GM19395 (cell line): ENCODE measurements at regions not wholly inside any gene's neighbourhood (a gene's known extent, or its start where the extent isn't known, plus 50 kb on each side); places are given as distances from the start of the nearest gene placed in this dataset.

Experiments used
- ATAC-seq: cut with Tn5 transposase; IDR thresholded peaks from one replicate; pipeline ENCODE4 v1.9.1; 2021; ENCODE audit warnings: mild to moderate bottlenecking, moderate library complexity; ENCODE audit not compliant: unreplicated experiment

DNA sequence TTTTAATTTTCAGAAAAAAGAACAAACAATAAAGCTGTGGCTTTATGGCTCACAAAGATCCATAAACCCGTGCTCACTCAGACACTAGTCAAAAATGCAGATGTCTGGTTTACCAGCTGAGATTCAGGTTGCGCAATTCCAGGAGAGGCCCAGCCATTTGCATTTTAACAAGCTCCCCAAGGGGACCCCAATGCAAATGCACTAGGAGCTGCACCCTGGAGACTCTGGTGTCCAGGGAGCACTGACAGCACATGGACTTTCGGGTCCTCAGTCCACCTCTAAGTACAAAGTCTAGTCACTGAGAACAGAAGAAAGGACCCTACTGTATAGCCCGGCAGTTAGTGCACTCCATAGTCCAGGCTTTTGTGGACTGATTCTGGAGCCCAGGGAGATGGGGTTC lies 326.3 kb downstream of the MAF start:
- no peak for ATAC-seq

GRCh38 chr16:79272141-79272577 lies 328.4 kb downstream of the MAF start:
- ATAC-seq, result no peak

DNA sequence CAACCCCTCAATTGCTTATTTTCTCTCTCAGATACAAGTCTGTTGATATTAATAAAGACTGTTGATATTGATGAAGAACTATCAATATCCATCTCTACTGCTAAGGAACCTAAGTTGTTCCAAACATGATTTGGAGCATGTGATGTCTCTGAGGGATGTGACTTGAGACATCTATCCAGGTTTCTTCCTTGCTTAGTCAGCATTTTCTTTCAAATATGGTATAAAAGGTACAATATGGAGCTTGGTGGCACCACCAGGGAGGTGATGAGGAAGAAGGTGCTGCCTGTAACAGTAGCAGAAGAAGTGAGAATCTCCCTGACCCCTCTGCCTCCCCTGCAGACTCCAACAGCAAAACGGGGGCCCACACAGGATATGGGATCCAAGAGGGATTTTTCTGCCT lies 329.0 kb downstream of the MAF start:
- ATAC-seq, result no peak

DNA sequence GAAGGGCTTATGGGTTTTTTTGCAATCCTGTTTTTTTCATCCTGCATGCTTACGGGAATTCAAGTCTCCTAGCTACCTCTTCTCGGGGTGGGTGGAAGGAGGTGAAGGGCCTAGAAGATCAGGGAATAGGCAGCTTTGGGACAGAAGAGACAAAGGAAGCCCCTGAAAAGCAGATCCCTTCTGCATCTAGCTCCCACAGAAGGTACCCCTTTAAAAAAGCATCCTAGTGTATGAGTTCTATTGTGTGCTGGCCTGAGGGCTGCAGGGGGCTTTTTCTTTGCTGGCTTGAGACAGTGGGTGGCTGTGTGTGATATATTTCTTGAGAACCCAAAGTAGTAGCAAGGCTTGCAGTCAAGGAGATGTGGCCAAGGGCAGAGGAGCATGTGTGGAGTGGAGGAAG lies 330.5 kb downstream of the MAF start:
- no peak for ATAC-seq

GRCh38 chr16:79269211-79269863 lies 331.2 kb downstream of the MAF start:
- ATAC-seq, result peak; percentile 94

- no peak for ATAC-seq
Observed at GRCh38 chr16:79267781-79268180, 332.8 kb downstream of the MAF start.

DNA sequence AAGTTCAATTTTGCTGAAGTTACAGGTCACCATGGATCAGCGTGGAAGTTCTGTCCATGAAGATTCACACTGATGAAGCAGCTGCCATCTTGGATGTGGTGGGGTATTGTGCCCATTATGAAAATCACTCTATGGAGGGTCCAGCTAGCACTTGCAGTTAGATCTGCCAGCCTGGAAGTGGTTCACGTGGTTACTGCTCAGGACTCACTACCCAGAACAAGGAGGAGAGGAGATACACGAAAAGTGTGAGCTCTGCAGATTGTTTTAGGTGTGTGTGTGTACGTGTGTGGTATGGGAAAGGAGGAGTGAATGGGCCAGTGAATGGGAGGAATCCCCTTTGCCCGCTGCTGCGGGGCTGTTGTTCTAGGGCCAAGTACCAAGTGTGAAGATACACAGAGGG lies 333.4 kb downstream of the MAF start:
- ATAC-seq, result no peak

DNA sequence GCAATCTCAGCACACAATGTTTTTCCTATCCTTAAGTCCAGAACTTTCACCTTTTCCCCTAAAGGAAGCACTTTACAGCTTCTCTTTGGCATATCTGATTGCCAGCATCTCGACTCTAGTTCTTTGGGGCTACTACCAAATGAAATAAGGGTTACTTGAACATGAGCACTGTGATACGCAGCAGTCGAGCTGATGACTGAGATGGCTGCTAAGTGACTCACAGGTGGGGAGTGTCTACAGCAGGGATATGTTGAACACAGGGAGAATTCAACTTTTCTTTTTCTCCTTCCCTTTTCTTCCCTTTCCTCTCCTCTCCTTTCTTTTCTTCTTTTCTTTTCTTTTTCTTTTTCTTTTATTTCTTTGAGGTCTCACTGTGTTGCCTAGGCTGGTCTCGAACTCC lies 334.8 kb downstream of the MAF start:
- ATAC-seq, result no peak

GRCh38 chr16:79265196-79265595 lies 335.3 kb downstream of the MAF start:
- no peak for ATAC-seq

- ATAC-seq, result no peak
Observed at GRCh38 chr16:79264237-79265109, 336.1 kb downstream of the MAF start.

DNA sequence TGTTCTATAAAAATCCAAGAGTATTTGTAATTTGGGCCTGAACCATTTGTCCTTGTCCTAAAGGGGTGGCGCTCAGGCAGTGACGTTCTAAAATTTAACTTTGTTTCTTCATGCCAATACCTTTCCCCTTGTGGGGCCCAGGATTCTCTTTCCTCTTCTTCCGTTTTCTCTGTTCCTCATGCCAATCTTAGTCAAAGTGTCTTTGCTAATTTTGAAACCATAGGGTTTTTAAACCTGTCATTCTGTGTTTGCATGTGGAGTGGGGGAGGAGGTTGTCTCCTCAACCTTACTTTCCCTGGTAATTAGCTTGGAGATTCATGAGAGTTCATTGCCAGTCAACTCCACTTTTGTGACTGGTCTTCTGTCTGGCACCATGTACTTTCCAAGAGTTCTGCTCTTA lies 337.1 kb downstream of the MAF start:
- no peak for ATAC-seq
